Ishikawa (cell line): ENCODE measurements at regions not wholly inside any gene's neighbourhood (a gene's known extent, or its start where the extent isn't known, plus 50 kb on each side); places are given as distances from the start of the nearest gene placed in this dataset.
A peak's percentile ranks its signal among the peaks of the same experiment; 100 is the strongest.

Source experiments
- CEBPB ChIP-seq: IDR thresholded peaks from 2 replicates; pipeline ENCODE4 v1.6.1; 2012
- CREB1 ChIP-seq: IDR thresholded peaks from 2 replicates; pipeline ENCODE4 v1.6.1; 2012; ENCODE audit warnings: low read depth
- EGR1 ChIP-seq: IDR thresholded peaks from 2 replicates; pipeline ENCODE4 v1.6.1; 2012
- EP300 ChIP-seq: IDR thresholded peaks from 2 replicates; pipeline ENCODE4 v1.6.1; 2012; ENCODE audit warnings: borderline replicate concordance
- FOXM1 ChIP-seq: IDR thresholded peaks from 2 replicates; pipeline ENCODE4 v1.6.1; 2012; ENCODE audit warnings: low read depth, borderline replicate concordance
- MAX ChIP-seq: IDR thresholded peaks from 2 replicates; pipeline ENCODE4 v1.6.1; 2012
- NFIC ChIP-seq: IDR thresholded peaks from 2 replicates; pipeline ENCODE4 v1.6.1; 2012
- RAD21 ChIP-seq: IDR thresholded peaks from 2 replicates; pipeline ENCODE4 v1.6.1; 2012; ENCODE audit warnings: low read depth
- TAF1 ChIP-seq: IDR thresholded peaks from 2 replicates; pipeline ENCODE4 v1.6.1; 2012; ENCODE audit warnings: low read depth, mild to moderate bottlenecking
- TCF12 ChIP-seq: IDR thresholded peaks from 2 replicates; pipeline ENCODE4 v1.6.1; 2012; ENCODE audit warnings: low read depth
- TEAD4 ChIP-seq: IDR thresholded peaks from 2 replicates; pipeline ENCODE4 v1.6.1; 2012
- YY1 ChIP-seq: IDR thresholded peaks from 2 replicates; pipeline ENCODE4 v1.6.1; 2012; ENCODE audit warnings: low read depth
- ZBTB7A ChIP-seq: IDR thresholded peaks from 2 replicates; pipeline ENCODE4 v1.6.1; 2012; ENCODE audit warnings: low read depth
- TF ChIP-seq, protein P1 (sequence below): IDR thresholded peaks from 2 replicates; pipeline ENCODE4 v1.6.1; 2012; ENCODE audit warnings: low read depth, mild to moderate bottlenecking
- TF ChIP-seq, protein P2 (sequence below): IDR thresholded peaks from 2 replicates; pipeline ENCODE4 v1.6.1; 2012

GRCh38 chr6:28725274-28725809 is 198.4 kb downstream of the TRIM27 start:
- TF ChIP-seq, protein P1, sequence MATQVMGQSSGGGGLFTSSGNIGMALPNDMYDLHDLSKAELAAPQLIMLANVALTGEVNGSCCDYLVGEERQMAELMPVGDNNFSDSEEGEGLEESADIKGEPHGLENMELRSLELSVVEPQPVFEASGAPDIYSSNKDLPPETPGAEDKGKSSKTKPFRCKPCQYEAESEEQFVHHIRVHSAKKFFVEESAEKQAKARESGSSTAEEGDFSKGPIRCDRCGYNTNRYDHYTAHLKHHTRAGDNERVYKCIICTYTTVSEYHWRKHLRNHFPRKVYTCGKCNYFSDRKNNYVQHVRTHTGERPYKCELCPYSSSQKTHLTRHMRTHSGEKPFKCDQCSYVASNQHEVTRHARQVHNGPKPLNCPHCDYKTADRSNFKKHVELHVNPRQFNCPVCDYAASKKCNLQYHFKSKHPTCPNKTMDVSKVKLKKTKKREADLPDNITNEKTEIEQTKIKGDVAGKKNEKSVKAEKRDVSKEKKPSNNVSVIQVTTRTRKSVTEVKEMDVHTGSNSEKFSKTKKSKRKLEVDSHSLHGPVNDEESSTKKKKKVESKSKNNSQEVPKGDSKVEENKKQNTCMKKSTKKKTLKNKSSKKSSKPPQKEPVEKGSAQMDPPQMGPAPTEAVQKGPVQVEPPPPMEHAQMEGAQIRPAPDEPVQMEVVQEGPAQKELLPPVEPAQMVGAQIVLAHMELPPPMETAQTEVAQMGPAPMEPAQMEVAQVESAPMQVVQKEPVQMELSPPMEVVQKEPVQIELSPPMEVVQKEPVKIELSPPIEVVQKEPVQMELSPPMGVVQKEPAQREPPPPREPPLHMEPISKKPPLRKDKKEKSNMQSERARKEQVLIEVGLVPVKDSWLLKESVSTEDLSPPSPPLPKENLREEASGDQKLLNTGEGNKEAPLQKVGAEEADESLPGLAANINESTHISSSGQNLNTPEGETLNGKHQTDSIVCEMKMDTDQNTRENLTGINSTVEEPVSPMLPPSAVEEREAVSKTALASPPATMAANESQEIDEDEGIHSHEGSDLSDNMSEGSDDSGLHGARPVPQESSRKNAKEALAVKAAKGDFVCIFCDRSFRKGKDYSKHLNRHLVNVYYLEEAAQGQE: no peak
- TF ChIP-seq CEBPB (no peak), TAF1 (no peak), MAX (no peak), TEAD4 (no peak), CREB1 (no peak), ZBTB7A (no peak), YY1 (no peak), RAD21 (no peak), EP300 (no peak), TCF12 (no peak)

DNA sequence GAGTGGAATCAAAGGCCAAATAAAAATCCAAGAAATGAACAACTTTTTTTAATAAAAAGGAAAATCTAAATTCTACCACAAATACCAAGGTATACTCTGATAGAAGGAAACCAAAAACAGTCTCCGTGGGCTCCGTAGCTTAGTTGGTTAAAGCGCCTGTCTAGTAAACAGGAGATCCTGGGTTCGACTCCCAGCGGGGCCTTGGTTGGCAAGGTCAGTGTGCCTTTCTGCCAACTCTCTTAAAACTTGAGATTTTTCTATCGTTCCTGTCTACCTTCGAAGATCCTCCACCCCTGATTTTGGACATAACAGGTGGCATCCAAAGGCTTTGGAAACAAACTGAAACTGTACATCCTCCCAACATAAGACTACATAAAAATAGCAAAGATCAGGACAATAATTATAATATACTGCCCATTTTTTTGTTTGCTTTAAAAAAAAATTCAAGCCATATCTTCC is 197.9 kb downstream of the TRIM27 start:
- no peak for TF ChIP-seq TAF1
- TF ChIP-seq TEAD4: peak; percentile 20; the same call in 1 of the 2 replicates

GRCh38 chr6:28726569-28727309 is 197.0 kb downstream of the TRIM27 start:
- TF ChIP-seq EGR1: no peak
- TF ChIP-seq CEBPB: no peak
- TF ChIP-seq NFIC: no peak
- no peak for TF ChIP-seq MAX
- TF ChIP-seq, protein P2, sequence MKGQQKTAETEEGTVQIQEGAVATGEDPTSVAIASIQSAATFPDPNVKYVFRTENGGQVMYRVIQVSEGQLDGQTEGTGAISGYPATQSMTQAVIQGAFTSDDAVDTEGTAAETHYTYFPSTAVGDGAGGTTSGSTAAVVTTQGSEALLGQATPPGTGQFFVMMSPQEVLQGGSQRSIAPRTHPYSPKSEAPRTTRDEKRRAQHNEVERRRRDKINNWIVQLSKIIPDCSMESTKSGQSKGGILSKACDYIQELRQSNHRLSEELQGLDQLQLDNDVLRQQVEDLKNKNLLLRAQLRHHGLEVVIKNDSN: no peak
- no peak for TF ChIP-seq EP300
- TF ChIP-seq CREB1: no peak
- TF ChIP-seq TAF1: no peak
- TF ChIP-seq TEAD4: no peak
- TF ChIP-seq FOXM1: no peak
- TF ChIP-seq RAD21: no peak
- no peak for TF ChIP-seq TCF12
- TF ChIP-seq ZBTB7A: no peak
- TF ChIP-seq, protein P1: no peak

- TF ChIP-seq CREB1: no peak
Observed at GRCh38 chr6:28727559-28728211, 196.1 kb downstream of the TRIM27 start.

DNA sequence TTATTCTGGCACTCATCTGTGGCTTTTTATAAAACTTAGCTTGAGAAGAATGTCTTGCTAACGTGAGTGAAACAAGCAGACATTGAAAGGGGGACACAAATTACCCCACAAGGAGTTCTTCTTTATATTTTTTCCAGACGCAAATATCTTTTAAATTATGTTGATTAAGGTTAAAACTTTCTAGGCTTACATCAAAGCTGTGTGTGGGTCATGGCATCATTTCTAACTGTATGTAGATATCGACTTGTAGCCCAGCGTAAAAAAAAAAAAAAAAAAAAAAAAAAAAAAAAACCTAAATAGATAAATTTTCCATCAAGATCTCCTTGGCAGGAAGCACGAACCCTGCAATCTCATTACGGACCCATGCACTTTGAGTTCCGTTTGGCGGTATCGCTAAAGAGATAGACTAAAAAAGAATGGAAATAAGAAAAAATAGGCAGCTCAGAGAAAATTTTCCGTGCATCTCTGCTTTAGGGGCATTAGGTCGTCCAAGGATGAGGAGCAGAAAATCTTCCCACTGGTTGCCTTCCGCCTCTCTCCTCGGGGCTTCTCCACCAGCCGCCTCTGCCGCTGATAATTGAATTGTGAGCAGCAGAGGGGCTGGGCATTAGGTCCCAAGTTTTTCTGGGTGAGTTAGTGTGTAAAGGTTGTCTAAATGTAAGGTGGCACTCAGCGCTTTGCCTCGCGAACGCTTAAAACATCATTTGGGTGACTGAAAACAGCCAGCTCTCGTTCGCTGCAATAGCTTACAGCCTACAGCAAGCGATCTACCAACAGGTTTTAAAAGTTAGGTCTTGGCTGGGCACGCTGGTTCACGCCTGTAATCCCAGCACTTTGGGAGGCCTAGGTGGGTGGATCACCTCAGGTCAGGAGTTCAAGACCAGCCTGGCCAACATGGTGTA is 194.0 kb downstream of the TRIM27 start:
- TF ChIP-seq TCF12 (no peak), RAD21 (no peak), CEBPB (no peak), TAF1 (no peak), EGR1 (no peak), FOXM1 (no peak), CREB1 (no peak), YY1 (no peak), TEAD4 (no peak), MAX (no peak), NFIC (no peak), ZBTB7A (no peak), EP300 (no peak)
- TF ChIP-seq, protein P2: no peak
- TF ChIP-seq, protein P1: no peak
